KMS-11 (cell line): ENCODE measurements at regions not wholly inside any gene's neighbourhood (a gene's known extent, or its start where the extent isn't known, plus 50 kb on each side); places are given as distances from the start of the nearest gene placed in this dataset.

Source experiments
- H2AFZ ChIP-seq: fragments of 200-600 bp; sonication (generic); 2 replicates; pipeline ENCODE4 v1.6.1; 2016; ENCODE audit warnings: antibody characterized with exemption, mixed run types, low read depth
- H3K27ac ChIP-seq: fragments of 200-600 bp; sonication (generic); 2 replicates; pipeline ENCODE4 v1.6.1; 2016; ENCODE audit warnings: mild to moderate bottlenecking, mixed run types
- H3K27me3 ChIP-seq: fragments of 200-600 bp; sonication (generic); 2 replicates; pipeline ENCODE4 v1.6.1; 2017; ENCODE audit warnings: mild to moderate bottlenecking, low read depth, mixed run types, moderate library complexity; ENCODE audit not compliant: insufficient read depth
- H3K36me3 ChIP-seq: fragments of 200-600 bp; sonication (generic); 2 replicates; pipeline ENCODE4 v1.6.1; 2017; ENCODE audit warnings: mild to moderate bottlenecking, mixed run types; ENCODE audit not compliant: insufficient read depth
- H3K4me1 ChIP-seq: fragments of 200-600 bp; sonication (generic); 2 replicates; pipeline ENCODE4 v1.6.1; 2016; ENCODE audit warnings: mild to moderate bottlenecking, low read depth, mixed run types; ENCODE audit not compliant: poor library complexity, severe bottlenecking
- H3K4me2 ChIP-seq: fragments of 200-600 bp; sonication (generic); 2 replicates; pipeline ENCODE4 v1.7.0; 2016; ENCODE audit warnings: mild to moderate bottlenecking, mixed run types
- H3K4me3 ChIP-seq: fragments of 200-600 bp; sonication (generic); IDR thresholded peaks from 2 replicates; pipeline ENCODE4 v1.6.1; 2017; ENCODE audit warnings: low read depth, low read length, mixed read lengths; ENCODE audit not compliant: insufficient read depth
- H3K79me2 ChIP-seq: fragments of 200-600 bp; sonication (generic); 2 replicates; pipeline ENCODE4 v1.6.1; 2016; ENCODE audit warnings: low read depth, mixed run types; ENCODE audit not compliant: insufficient read depth
- H3K9ac ChIP-seq: fragments of 200-600 bp; sonication (generic); 2 replicates; pipeline ENCODE4 v1.6.1; 2016; ENCODE audit warnings: mild to moderate bottlenecking, mixed run types
- H4K20me1 ChIP-seq: fragments of 200-600 bp; sonication (generic); 2 replicates; pipeline ENCODE4 v1.6.1; 2016; ENCODE audit warnings: mild to moderate bottlenecking, mixed run types; ENCODE audit not compliant: insufficient read depth
- TF ChIP-seq, protein P1 (sequence below): fragments of 200-600 bp; sonication (generic); conservative IDR thresholded peaks from 2 replicates; pipeline ENCODE4 v1.6.1; 2017; ENCODE audit warnings: low read depth, mild to moderate bottlenecking, antibody characterized with exemption, low read length, moderate library complexity, mixed read lengths

DNA sequence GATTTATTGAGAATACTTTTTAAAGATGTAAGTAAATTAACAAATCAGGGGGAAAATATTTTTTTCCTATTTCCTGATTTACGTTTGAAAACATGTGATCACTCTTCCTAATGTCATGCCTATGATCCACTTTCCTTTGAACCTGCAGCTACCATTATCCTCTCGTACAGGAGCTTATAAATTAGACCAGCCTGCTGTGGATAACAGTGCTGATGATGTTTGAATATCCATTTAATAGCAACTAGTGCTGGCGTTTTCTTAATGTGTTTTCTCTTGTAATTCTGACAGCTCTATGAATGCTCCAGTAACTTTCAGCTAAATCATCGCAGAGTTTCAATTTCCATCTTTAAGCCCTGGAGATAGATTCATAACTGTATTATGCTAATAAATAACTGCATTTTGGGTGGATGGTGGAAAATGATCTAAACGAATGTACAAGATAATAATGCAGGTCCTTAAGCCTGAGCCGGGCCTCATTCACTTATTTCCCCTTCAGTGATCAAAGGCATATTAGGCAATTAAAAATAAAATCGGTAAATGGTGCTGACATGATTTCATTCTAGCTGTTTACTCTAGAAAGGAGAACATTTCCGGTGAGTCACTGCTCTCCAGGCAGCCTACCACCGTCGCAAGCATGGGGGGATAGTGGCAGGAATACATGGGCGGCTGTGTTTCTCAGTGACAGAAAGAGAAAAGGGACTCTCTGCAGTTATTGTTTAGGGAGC is 58.5 kb upstream of the SLC24A5 start:
- no peak overlapping the region for H3K4me2 ChIP-seq
- no peak overlapping the region for H3K27ac ChIP-seq
- H4K20me1 ChIP-seq: no peaks in the 10 kb centered on the region
- no peak overlapping the region for H2AFZ ChIP-seq
- no peaks in the 10 kb centered on the region for H3K79me2 ChIP-seq
- TF ChIP-seq, protein P1, sequence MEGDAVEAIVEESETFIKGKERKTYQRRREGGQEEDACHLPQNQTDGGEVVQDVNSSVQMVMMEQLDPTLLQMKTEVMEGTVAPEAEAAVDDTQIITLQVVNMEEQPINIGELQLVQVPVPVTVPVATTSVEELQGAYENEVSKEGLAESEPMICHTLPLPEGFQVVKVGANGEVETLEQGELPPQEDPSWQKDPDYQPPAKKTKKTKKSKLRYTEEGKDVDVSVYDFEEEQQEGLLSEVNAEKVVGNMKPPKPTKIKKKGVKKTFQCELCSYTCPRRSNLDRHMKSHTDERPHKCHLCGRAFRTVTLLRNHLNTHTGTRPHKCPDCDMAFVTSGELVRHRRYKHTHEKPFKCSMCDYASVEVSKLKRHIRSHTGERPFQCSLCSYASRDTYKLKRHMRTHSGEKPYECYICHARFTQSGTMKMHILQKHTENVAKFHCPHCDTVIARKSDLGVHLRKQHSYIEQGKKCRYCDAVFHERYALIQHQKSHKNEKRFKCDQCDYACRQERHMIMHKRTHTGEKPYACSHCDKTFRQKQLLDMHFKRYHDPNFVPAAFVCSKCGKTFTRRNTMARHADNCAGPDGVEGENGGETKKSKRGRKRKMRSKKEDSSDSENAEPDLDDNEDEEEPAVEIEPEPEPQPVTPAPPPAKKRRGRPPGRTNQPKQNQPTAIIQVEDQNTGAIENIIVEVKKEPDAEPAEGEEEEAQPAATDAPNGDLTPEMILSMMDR: no peak
- H3K27me3 ChIP-seq: no peaks in the 10 kb centered on the region
- H3K36me3 ChIP-seq: no peaks in the 10 kb centered on the region
- H3K4me1 ChIP-seq: peaks cover 6% of the 10 kb centered on the region
- H3K9ac ChIP-seq: no peak overlapping the region
- no peak overlapping the region for H3K4me3 ChIP-seq

DNA sequence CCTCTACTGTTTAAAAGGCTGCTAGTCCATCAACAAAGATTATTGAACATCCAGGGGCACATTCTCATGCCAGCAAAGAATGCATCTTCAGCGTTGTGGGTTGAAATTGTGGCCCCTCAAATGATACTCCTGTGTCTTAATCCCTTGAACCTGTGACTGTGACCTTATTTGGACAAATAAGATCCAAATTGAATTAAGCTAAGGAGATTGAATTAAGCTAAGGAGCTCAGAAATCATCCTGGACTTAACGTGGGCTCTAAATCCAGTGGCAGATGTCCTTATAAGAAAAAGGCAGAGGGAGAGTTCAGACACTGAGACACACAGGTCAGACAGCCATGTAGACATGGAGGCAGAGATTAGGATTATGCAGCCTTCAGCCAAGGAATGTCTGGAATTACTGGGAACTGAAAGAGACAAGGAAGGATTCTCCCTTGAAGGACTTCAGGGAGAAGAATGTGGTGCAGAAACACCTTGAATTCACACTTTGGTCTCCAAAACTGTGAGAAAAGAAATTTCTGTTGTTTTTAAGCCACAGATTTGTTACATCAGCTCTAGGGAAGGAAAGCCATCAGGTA is 57.3 kb upstream of the SLC24A5 start:
- H3K4me1 ChIP-seq: peaks cover 3% of the 10 kb centered on the region
- no peak overlapping the region for H3K4me2 ChIP-seq
- H4K20me1 ChIP-seq: no peaks in the 10 kb centered on the region
- no peaks in the 10 kb centered on the region for H3K27me3 ChIP-seq
- H2AFZ ChIP-seq: no peak overlapping the region
- H3K79me2 ChIP-seq: no peaks in the 10 kb centered on the region
- no peak overlapping the region for H3K9ac ChIP-seq
- TF ChIP-seq, protein P1: no peak
- H3K27ac ChIP-seq: no peak overlapping the region
- H3K36me3 ChIP-seq: no peaks in the 10 kb centered on the region
- no peak overlapping the region for H3K4me3 ChIP-seq

- no peak overlapping the region for H3K4me3 ChIP-seq
- no peak overlapping the region for H3K27ac ChIP-seq
- no peaks in the 10 kb centered on the region for H3K27me3 ChIP-seq
- H2AFZ ChIP-seq: no peak overlapping the region
- no peaks in the 10 kb centered on the region for H4K20me1 ChIP-seq
- H3K79me2 ChIP-seq: no peaks in the 10 kb centered on the region
- H3K4me1 ChIP-seq: no peaks in the 10 kb centered on the region
- no peaks in the 10 kb centered on the region for H3K36me3 ChIP-seq
- H3K9ac ChIP-seq: no peak overlapping the region
- H3K4me2 ChIP-seq: no peak overlapping the region
- TF ChIP-seq, protein P1: no peak
These were observed 56.4 kb upstream of the SLC24A5 start for GRCh38 chr15:48064421-48064820.

DNA sequence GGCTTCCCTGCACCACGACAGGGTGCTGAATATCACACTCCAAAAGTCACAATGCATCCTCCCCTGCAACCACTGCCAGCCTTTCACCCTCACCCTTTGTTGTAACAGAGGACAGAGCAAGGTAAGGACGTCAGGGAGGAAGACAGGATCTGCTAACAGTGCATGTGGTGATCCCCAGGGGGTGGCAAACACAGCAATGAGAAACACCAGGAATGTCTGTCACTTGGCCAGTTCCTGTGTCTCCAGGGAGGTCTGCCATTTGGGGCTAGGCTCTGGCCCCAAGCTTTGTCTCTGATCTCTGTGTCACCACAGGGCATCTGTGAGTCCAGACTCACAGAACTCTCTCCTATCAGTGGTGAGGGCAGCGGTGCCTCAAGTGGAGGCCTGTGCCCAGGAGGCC is 54.3 kb upstream of the SLC24A5 start:
- H3K27me3 ChIP-seq: no peaks in the 10 kb centered on the region
- no peaks in the 10 kb centered on the region for H3K79me2 ChIP-seq
- H3K36me3 ChIP-seq: no peaks in the 10 kb centered on the region
- no peak overlapping the region for H3K4me2 ChIP-seq
- H3K4me3 ChIP-seq: no peak overlapping the region
- H3K4me1 ChIP-seq: no peaks in the 10 kb centered on the region
- no peaks in the 10 kb centered on the region for H4K20me1 ChIP-seq
- no peak overlapping the region for H3K9ac ChIP-seq
- TF ChIP-seq, protein P1: no peak
- no peak overlapping the region for H3K27ac ChIP-seq
- H2AFZ ChIP-seq: no peak overlapping the region
